NCI-H526 treated with DMSO at 0.1 percent for 48 hours (cell line): ENCODE measurements at regions not wholly inside any gene's neighbourhood (a gene's known extent, or its start where the extent isn't known, plus 50 kb on each side); places are given as distances from the start of the nearest gene placed in this dataset.

ENCODE experiments used
- DNase-seq: peaks from one replicate; lab custom pipeline; 2025; lab: John Stamatoyannopoulos, UW

DNA sequence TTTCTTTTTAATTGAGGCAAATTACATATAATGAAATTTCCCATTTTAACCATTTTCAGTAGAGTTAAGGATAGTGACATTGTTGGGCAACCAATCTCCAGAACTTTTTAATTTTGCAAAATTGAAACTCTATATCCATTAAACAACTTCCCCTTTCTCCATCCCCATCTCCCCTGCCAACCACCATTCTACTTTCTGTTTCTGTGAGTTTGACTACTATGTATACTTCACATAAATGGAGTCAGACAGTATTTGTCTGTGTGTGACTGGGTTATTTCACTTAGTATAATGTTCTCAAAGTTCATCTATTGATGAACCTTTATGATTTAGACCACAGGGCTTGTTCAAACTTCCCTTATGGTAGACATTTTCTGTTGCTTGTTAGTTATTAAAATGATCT lies 364.5 kb upstream of the MAD2L1 start:
- DNase-seq = no peak

DNA sequence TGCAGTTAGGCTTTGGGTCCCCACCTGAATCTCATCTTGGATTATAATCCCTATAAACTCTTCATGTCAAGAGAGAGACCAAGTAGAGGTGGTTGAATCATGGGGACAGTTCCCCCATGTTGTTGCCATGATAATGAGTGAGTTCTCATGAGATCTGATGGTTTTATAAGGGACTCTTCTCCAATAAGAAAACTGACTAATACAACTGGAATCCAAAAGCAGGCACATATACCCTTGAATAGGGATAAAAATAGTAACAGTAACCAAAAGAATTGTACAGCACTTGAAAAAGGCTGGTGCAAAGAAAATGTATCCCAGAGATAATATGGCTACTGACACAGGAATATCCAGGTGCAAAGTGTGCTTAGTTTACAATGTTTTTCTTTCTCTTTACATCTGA lies 351.5 kb upstream of the MAD2L1 start:
- no peak for DNase-seq

DNA sequence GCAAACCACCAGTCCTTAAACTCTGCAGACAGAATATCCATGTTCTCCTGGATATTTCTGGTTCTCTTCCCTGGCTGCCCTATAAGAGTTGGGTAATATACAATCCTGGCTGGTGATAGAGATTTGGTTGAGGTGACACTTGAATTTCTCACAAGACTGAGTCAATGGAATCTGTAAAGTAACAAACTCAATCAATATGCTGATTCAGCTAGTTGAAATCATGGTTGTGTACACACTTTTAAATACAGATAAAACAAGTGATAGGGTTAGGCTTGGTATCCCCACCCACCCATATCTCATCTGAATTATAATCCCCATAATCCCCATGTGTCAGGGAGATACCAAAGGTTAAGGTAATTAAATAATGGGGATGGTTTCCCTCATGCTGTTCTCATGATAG lies 349.2 kb upstream of the MAD2L1 start:
- DNase-seq = no peak

DNA sequence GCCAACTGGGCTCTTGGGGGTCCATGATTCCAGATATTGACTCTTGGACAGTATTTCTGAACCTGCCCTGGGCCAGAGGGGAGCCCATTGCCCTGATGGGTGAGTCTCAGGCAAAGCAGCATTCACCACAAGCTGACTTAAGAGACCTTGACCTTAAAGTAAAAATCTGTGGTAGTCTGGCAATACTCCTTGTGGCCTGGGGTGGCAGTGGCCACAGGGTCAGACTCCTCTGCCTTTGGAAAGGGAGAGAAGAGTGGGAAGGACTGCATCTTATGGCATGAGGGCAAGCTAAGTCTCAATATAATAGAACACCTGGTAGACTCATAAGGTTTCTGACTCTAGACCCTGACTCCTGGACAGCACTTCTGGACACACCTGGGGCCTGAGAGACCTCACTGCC lies 340.3 kb upstream of the MAD2L1 start:
- DNase-seq = no peak

DNA sequence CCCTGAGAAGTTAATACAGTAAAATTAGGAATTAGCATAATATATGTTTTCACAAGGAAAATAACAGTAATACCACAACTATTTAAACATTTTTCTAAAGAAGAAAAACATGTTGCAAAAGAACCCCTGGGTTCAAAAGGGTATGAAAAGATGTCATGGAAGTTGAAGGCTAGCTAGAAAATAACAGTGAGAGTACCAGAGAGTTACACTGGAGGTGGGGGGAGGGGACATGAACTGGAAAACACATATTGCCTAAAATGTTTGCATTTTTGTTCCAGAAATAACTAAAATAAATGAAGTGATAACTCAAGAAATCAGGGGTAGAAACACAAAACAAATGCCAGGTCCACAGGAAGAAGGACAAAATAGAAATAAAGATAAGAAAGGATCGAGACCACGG lies 336.6 kb upstream of the MAD2L1 start:
- DNase-seq = no peak

DNA sequence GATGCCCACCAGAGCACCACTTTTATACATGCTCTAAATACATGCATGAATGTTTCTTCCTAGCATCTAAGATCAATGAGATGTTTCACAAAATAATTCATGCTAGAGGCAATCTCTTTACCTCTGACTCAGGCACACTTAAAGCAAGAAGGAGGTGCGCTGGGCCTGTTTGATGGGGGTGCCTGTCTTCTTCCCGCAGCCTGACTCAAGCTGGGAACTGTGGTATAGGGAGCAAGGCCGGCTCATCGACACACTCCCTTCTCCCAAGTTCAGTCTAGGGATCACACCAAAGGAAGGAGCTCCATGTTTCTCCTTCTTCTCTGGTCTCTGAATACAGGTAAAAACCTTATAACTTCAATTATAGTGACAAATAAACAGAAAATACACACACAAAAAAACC lies 333.8 kb upstream of the MAD2L1 start:
- DNase-seq = no peak

DNA sequence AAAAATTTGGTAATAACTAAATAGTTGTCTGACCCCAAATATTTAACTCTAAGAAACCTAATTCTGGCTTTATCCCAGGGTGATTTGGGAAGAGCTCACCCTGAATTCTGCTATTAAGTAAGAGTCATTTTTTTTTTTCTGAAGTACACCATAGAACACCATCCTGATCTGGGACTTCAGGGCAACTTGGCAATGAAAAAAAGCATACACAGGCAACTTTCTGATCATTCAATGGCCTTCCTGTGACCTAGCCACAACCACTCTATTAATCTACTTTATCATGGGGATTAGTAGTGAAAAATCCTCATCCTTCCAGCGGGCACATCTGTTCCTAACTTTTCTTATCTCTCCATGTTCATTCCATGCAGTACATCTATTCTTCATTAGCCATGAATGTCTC lies 333.2 kb upstream of the MAD2L1 start:
- DNase-seq = no peak

DNA sequence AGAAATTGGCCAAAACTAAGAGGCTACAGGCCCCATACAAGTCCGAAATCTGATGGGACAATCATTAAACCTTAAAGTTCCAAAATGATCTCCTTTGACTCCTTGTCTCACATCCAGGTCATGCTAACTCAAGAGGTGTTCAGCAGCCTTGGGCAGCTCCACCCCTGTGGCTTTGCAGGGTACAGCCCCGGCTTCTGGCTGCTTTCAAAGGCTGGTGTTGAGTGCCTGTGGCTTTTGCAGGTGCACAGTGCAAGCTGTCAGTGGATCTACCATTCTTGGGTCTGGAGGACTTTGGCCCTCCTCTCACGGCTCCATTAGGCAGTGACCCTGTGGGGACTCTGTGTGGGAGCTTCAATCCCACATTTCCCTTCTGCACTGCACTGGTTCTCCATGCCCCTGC lies 329.1 kb upstream of the MAD2L1 start:
- no peak for DNase-seq

DNA sequence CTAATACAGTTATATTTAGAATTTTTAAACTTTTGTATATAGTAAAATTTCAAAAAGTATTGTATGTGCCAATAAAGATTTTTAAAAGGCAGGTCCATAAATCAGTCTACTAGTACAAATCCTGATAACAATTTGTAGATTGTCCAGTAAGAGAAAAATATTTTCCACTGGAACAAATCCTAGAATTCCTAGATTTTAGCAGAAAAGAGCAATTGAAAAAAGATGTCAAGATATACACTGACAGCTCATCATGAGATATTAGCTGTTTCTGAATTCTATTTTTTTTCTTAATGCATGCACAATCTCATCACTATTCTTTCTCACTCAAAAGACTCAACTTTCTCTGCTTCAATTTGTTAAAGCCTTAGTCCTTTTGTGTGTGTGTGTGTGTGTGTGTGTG lies 289.2 kb upstream of the MAD2L1 start:
- DNase-seq = no peak

DNA sequence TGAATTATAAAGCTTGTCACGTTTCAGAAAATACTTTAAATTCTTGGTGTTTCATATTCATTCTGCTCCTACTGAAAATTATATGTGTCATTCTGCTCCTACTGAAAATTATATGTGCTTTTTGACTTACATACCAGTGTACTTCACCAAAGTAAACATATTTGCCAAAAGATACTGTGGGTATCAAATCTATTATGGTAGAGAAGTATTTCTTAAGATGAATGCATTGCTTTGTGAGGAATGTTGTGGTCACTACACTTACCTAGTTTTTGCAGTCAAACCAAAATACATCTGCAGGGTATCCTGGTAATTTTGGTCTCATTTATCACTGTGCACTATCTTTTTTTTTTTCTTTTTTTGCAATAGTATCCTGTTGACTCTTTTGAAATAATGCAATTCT lies 287.7 kb upstream of the MAD2L1 start:
- no peak for DNase-seq

DNA sequence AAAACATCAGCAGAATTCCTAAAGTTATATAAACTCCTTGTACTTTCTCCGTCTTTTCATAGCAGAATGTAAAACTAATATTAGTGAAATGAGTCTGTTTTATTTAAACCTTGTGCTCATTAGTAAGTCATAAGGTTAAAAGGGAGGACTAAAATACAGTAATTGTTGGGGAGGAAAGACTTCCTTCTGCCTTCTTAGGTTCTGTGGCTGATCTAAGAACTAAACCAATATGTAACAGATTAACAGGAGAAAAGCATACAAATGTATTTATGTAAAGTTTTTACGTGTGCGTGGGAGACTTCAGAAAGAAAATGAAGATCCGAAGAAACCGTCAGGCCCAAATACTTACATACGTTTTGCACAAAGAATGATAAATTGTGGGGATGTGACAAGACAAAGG lies 286.6 kb upstream of the MAD2L1 start:
- DNase-seq = no peak

DNA sequence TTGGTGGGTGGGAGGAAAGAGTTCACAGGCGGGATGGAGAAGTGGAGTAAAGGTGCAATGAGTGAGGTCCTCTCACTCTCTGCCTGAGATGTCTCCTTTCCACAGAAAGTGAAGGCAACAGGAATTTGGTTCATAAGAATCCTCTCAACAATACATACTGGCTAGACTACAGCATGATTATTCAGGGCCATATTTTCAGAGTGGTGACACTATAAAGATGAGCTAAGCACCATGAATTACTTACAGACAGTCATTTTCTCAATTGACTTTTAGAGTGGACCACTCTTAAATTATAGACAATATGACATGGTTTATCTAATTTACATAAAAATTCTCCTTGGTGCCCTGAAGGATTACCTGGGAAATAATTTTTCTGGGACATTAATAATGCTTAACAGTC lies 286.1 kb upstream of the MAD2L1 start:
- no peak for DNase-seq

DNA sequence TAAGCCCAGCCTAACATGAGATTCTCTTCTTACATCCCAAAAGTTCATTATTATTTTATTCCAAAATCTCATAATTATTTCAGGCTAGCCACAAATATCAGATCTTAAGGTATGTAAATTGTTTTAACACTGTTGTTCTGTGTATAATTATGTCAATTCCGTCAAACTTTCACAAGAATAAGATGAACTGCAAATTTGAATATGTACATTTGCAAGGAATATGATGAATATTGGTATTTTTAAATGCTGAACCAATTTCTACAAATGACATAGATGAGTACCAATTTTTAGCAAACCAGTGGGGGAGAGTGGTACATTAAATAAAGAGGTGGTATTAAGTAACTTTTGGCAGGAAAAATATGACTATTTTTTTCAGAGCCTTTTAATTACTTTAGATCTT lies 282.3 kb upstream of the MAD2L1 start:
- DNase-seq = no peak

DNA sequence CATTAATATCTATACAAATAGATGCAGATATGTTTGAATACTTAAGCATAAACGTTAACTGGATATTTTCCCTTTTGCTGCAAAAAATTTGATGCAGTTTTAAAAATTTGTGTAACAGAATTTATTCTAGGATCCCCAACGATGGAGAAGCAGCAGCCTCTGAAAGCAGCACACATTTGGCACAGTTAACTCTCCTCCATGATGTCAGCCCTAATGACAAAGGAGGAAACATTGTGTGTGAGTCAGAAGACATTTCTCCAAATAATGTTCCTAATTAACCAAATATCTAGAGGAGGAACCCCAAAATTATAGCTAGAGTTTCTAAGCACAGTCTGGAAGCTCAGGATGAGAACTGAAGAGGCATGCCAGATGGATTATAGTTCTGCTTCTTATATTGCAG lies 281.9 kb upstream of the MAD2L1 start:
- DNase-seq = no peak

DNA sequence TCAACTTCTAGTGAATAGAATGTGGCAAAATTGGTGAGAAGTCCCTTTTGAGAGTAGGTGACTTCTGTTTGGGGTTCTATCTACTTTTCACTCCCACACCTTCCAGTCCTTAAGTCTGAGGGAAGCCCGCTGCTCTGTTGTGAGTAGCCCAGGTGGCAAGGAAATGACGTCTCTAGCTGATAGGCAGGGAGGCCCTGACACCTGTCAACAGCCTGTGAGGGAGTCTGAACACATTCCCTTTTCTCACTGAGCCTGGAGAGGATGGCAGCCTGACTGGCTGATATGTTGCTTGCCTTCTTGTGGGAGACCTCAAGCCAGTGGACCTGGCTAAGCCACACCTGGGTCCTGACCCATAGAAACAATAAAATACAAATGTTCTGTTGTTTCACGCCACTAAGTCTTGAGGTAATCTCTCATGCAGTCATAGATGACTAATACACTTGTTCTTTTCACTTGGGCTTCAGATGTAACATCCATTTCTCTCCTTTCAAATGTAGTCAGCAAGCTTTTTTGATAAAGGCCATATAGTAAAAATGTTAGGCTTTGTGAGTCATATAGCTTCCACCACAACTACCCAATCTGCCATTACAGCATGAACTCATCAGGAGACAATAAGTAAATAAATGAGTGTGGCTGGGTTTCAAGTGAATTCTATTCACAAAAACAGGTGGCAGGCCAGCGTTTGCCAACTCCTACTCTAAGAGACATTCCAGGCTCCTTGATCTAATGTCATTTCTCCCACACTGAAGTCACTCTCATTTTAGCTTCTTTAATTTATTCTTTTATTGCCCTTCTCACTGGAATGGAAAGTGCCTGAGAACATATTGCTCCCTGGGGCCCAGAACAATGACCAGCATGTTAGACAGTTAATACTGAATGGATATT lies 265.1 kb upstream of the MAD2L1 start:
- no peak for DNase-seq

DNA sequence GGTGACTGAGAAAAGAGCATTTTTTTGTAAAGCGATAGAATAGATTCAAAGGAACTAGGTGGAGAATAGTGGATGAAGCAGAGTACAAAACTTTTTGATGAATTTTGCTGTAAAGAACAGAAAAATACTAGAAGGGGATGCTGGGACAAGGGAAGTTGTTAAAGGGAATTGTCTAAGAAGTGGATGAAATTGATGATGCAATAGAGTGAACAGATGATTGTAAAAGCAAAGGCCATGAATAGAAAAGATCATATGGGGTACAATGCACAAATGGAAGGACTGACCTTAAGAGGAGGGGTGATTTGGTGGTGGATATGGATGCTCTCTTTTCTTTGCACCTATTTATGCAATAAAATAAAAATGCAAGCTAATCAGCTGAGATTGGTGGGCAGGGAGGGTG lies 262.7 kb upstream of the MAD2L1 start:
- no peak for DNase-seq

DNA sequence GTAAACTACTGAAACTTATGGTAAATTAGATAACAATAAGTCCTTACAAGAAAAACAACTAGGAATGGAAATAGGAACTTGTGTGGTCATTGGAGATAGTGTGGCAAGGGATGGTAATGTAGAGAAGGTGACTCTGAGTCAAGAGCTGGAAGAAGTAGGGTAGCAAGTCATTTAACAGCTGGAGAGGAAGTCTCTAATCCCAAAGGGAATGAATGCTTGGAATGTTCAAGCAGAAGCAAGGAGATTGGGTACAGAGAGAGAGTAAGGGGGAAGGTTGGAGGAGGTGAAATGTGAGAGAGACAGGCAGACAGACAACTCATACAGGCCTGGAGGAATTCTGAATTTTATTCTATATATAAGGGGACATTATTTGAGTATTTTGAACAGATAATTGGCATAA lies 260.6 kb upstream of the MAD2L1 start:
- no peak for DNase-seq

DNA sequence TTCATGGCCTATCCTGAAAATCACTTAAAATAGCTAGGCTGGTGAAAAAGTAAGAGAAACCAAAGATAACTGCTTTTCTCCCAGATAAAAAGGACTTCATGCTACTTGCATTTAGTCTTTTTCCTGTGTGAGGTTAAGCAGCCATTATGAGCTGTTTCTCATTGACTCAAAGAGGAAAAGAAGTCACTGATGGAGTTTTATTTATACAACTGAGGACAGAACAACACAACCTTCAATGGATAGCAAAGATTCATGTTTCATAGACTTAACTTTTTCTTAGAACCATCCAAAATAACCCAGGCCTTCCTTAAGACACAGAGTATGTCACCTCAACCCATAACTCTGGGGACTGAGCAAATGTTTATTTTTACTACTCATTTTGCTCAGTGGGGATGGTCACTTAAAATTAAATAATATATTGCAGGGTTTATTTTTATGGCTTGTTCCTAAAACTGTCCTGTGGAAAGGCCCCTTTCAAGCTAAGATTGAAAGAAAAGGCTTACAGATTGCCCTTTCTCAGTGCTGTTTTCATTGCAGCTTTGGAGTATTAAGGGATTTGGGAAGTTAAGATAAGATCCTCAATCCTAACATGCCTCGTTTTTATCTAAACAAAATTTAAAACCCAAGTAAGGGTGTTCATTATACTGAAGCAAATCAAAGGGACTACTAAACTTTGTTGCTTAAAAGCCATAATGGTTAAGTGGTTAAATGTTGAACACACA lies 252.6 kb upstream of the MAD2L1 start:
- DNase-seq = no peak

DNA sequence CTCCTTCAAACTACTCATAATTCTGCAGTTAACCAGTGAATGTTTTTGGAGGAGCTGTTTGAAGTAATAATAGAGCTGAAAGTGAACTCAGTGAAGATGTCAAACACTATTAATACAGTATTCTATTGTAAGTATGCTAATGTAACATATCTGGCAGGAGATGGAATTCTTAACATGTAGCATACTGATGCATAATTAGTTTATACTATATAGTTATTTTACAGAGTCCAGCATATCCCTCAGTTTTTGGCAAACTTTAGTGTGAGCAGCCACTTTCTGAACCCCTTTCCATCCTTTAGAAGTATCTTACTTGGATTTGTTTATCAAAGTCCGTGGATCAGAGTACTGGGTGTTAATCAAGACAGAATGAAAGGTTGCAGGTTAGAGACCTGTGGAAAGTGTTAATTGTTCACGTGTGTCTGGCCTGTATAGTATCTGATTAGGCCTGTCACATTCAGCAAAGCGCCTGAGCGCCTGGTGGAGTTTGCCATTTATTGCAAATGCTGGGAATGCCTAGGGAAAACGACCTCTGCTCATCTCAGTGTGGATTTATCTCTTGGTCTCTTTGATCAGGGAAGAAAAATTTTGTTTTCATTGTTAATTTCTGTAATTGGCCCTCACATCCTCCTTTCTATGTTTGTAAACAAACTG lies 251.7 kb upstream of the MAD2L1 start:
- no peak for DNase-seq

DNA sequence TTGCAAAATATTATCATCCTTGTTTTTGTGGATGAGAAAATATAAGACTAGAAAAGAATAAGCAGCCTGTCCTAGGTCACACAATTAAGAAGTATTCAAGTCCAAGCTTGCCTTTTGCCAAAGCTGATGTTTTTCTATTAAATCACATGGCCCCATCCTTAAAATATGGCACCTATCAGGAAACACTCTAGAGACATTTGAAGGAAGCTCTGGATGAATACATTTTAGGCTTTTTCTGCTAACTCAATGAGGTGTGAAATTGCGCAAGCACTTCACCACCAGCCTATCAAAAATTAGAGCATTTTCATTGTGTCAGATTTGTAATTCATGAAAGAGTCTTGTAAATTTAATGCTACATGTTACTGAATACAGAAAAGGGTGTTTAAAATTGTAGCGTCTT lies 251.1 kb upstream of the MAD2L1 start:
- DNase-seq = no peak

DNA sequence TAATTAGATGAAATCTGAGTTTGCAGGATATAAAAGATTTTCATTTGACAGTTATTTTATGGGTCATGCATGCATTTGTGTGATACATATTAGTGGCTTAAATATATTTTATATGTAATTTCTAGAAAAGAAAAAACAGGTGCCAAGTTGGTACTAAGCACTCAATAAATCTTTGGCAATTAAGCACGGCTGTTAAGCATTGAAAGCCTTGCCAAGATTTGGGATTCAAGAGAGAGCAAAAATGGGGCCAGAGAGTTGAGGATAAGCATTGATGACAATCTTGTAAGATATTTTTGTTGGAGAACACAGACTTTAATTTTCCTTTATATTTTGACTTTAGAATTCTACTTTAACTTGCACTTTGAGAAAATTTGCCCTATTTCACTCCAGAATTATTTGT lies 249.8 kb upstream of the MAD2L1 start:
- DNase-seq = no peak

DNA sequence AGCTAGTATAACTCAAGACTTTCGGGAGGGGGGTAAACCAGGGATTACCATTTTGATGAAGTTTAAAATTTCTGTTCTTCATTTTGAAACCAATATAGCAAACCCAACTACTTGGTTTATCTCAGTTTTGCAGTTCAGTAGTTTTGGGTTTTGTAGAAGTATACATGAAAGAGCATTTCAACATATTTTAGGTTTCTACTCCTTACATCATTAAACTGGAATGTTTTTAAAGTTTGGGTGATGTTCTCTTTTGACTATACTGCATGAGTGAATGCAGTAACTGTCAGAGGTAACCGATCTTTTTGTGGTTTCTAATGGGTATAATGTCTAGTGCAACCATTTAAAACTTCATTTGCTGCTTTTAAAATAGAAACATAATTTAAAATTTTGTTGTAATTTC lies 248.3 kb upstream of the MAD2L1 start:
- no peak for DNase-seq

DNA sequence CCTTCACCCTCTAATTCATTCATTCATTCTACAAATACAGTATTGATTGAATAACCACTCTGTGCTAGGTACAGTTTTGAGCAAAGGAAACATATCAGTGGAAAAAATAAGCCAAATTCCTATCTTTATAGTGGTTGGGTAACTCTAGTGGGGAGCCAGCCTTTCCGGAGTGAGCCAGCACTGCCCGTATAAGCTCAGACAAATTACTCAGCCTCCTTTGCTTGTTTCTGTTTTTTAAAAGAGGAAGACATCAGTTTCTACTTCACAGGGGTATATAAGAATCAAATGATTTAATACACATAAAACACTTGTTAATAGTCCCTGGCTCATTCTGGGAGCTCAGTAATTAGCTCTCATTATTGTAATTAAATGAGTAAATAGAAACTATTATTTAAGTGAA lies 238.2 kb upstream of the MAD2L1 start:
- no peak for DNase-seq
